Neural cell (in vitro differentiated cells): ENCODE measurements at regions not wholly inside any gene's neighbourhood (a gene's known extent, or its start where the extent isn't known, plus 50 kb on each side); places are given as distances from the start of the nearest gene placed in this dataset.

Experiments
- CTCF ChIP-seq: fragments of 450-650 bp; IDR thresholded peaks from 2 replicates; pipeline ENCODE4 v1.5.1; 2014; ENCODE audit warnings: antibody characterized with exemption, mild to moderate bottlenecking, moderate library complexity; ENCODE audit not compliant: poor library complexity, severe bottlenecking
- EP300 ChIP-seq: fragments of 450-650 bp; conservative IDR thresholded peaks from 2 replicates; pipeline ENCODE4 v1.6.1; 2014; ENCODE audit warnings: antibody characterized with exemption, mild to moderate bottlenecking, moderate library complexity; ENCODE audit not compliant: poor library complexity, severe bottlenecking
- EZH2 ChIP-seq: fragments of 200-600, 300-800 bp; shearing (Covaris generic), sonication (generic); IDR thresholded peaks from 2 replicates; pipeline ENCODE4 v1.6.1; 2014; ENCODE audit warnings: antibody characterized with exemption, low read length, borderline replicate concordance, mild to moderate bottlenecking; ENCODE audit not compliant: insufficient read depth, poor library complexity, severe bottlenecking
- RAD21 ChIP-seq: fragments of 450-650 bp; conservative IDR thresholded peaks from 2 replicates; pipeline ENCODE4 v1.6.1; 2014; ENCODE audit warnings: antibody characterized with exemption, mild to moderate bottlenecking, moderate library complexity
- TAF1 ChIP-seq: IDR thresholded peaks from 2 replicates; pipeline ENCODE4 v1.6.1; 2012; ENCODE audit warnings: low read depth

DNA sequence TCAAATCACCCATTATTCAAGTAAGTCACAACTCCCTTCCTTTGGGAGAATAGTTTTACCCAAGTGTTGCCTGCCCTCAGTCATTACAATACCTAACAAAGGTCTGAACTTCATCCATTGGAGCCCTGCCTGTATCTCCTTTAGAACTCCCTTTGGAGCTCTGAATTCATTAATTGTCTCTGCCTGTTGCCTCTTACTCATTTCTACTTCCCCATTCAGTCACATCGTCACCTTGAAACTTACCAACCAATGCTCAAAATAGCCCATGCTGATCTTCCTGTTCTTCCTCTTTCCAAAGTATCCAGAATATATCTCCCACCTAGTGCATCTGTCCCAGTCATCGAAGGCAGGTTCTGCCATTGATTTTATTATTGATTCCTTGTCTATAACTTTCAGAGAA is 120.7 kb upstream of the ADGRF1 start:
- TF ChIP-seq CTCF (no peak), EZH2 (no peak), TAF1 (no peak), RAD21 (no peak), EP300 (no peak)
